Smooth muscle cell (in vitro differentiated cells): ENCODE measurements at regions not wholly inside any gene's neighbourhood (a gene's known extent, or its start where the extent isn't known, plus 50 kb on each side); places are given as distances from the start of the nearest gene placed in this dataset.

Experiments used
- DNase-seq: peaks from one replicate; lab custom pipeline; 2025; ENCODE audit not compliant: unreplicated experiment; lab: John Stamatoyannopoulos, UW
- H2AFZ ChIP-seq: fragments of 200-600 bp; sonication (generic); 2 replicates; pipeline ENCODE4 v1.6.0; 2016; ENCODE audit warnings: antibody characterized with exemption, low read depth, mild to moderate bottlenecking
- H3F3A ChIP-seq: fragments of 200-600 bp; sonication (generic); 2 replicates; pipeline ENCODE4 v1.6.0; 2017; ENCODE audit warnings: antibody characterized with exemption, low read depth
- H3K27ac ChIP-seq: fragments of 200-600 bp; sonication (generic); 2 replicates; pipeline ENCODE4 v1.5.1; 2016; ENCODE audit warnings: low read depth, mild to moderate bottlenecking
- H3K27me3 ChIP-seq: fragments of 200-600 bp; sonication (generic); 2 replicates; pipeline ENCODE4 v1.6.1; 2016; ENCODE audit warnings: low read depth, mild to moderate bottlenecking
- H3K36me3 ChIP-seq: fragments of 200-600 bp; sonication (generic); 2 replicates; pipeline ENCODE4 v1.5.1; 2016; ENCODE audit warnings: low read depth
- H3K4me1 ChIP-seq: fragments of 200-600 bp; sonication (generic); 2 replicates; pipeline ENCODE4 v1.5.1; 2016; ENCODE audit warnings: low read depth
- H3K4me2 ChIP-seq: fragments of 200-600 bp; sonication (generic); 2 replicates; pipeline ENCODE4 v1.6.0; 2016; ENCODE audit warnings: mild to moderate bottlenecking
- H3K4me3 ChIP-seq: fragments of 200-600 bp; sonication (generic); 2 replicates; pipeline ENCODE4 v1.5.1; 2016; ENCODE audit warnings: mild to moderate bottlenecking
- H3K79me2 ChIP-seq: fragments of 200-600 bp; sonication (generic); 2 replicates; pipeline ENCODE4 v1.6.0; 2016; ENCODE audit warnings: low read depth, mild to moderate bottlenecking
- H3K9ac ChIP-seq: fragments of 200-600 bp; sonication (generic); 2 replicates; pipeline ENCODE4 v1.6.0; 2016; ENCODE audit warnings: low read depth
- H3K9me3 ChIP-seq: fragments of 200-600 bp; sonication (generic); replicated peaks from 2 replicates; pipeline ENCODE4 v1.5.1; 2016; ENCODE audit warnings: low read depth
- H4K20me1 ChIP-seq: fragments of 200-600 bp; sonication (generic); 2 replicates; pipeline ENCODE4 v1.6.0; 2016; ENCODE audit warnings: low read depth
- CTCF ChIP-seq: fragments of 200-600 bp; sonication (generic); IDR thresholded peaks from 2 replicates; pipeline ENCODE4 v1.5.1; 2017; ENCODE audit warnings: borderline replicate concordance, mild to moderate bottlenecking, antibody characterized with exemption; ENCODE audit not compliant: insufficient read depth, poor library complexity, severe bottlenecking
- WGBS: methylation state at CpG from one replicate; pipeline ENCODE4 v1.1.7; 2016; ENCODE audit warnings: low lambda C conversion rate; 5-methylcytosine and 5-hydroxymethylcytosine counted together

GRCh38 chr17:34817252-34818035, 143.8 kb downstream of the CCT6B start:
- Histone ChIP-seq H3F3A (no peaks in the 10 kb centered on the region), H3K27me3 (peaks cover 9% of the 10 kb centered on the region), H2AFZ (no peak overlapping the region), H3K4me2 (no peak overlapping the region), H3K36me3 (no peaks in the 10 kb centered on the region), H3K4me3 (no peak overlapping the region), H3K79me2 (no peaks in the 10 kb centered on the region), H4K20me1 (no peaks in the 10 kb centered on the region), H3K9ac (no peak overlapping the region), H3K9me3 (no peaks in the 10 kb centered on the region), H3K4me1 (peaks cover 11% of the 10 kb centered on the region), H3K27ac (no peak overlapping the region)
- no peak for TF ChIP-seq CTCF
- DNase-seq, result no peak
- WGBS, result 96% methylated on average over 8 of the region's 8 CpGs

GRCh38 chr17:34816848-34817247, 144.4 kb downstream of the CCT6B start:
- H3K36me3 ChIP-seq, result no peaks in the 10 kb centered on the region
- H3K4me3 ChIP-seq, result no peak overlapping the region
- H3K4me1 ChIP-seq, result peaks cover 11% of the 10 kb centered on the region
- H3K27me3 ChIP-seq, result peaks cover 9% of the 10 kb centered on the region
- no peak overlapping the region for H2AFZ ChIP-seq
- no peaks in the 10 kb centered on the region for H3K79me2 ChIP-seq
- H3K27ac ChIP-seq, result no peak overlapping the region
- no peaks in the 10 kb centered on the region for H3K9me3 ChIP-seq
- no peak overlapping the region for H3K4me2 ChIP-seq
- no peak overlapping the region for H3K9ac ChIP-seq
- no peak for TF ChIP-seq CTCF
- H3F3A ChIP-seq, result no peaks in the 10 kb centered on the region
- WGBS, result 40% methylated on average over 5 of the region's 5 CpGs
- no peaks in the 10 kb centered on the region for H4K20me1 ChIP-seq
- DNase-seq, result no peak

GRCh38 chr17:34813290-34813689, 148.0 kb downstream of the CCT6B start:
- H3F3A ChIP-seq, result no peaks in the 10 kb centered on the region
- no peaks in the 10 kb centered on the region for H3K79me2 ChIP-seq
- H3K4me3 ChIP-seq, result no peak overlapping the region
- no peaks in the 10 kb centered on the region for H4K20me1 ChIP-seq
- no peak overlapping the region for H3K9ac ChIP-seq
- no peaks in the 10 kb centered on the region for H3K9me3 ChIP-seq
- no peak overlapping the region for H3K27ac ChIP-seq
- DNase-seq, result no peak
- 85% methylated on average over 5 of the region's 5 CpGs for WGBS
- no peak for TF ChIP-seq CTCF
- no peak overlapping the region for H2AFZ ChIP-seq
- H3K27me3 ChIP-seq, result no peaks in the 10 kb centered on the region
- no peaks in the 10 kb centered on the region for H3K36me3 ChIP-seq
- H3K4me2 ChIP-seq, result no peak overlapping the region
- peaks cover 7% of the 10 kb centered on the region for H3K4me1 ChIP-seq

GRCh38 chr17:34811561-34811960, 149.7 kb downstream of the CCT6B start:
- Histone ChIP-seq H3K36me3 (no peaks in the 10 kb centered on the region), H3F3A (no peaks in the 10 kb centered on the region), H2AFZ (no peak overlapping the region), H3K4me1 (peaks cover 2% of the 10 kb centered on the region), H3K4me2 (no peak overlapping the region), H3K27me3 (peaks cover 15% of the 10 kb centered on the region), H4K20me1 (no peaks in the 10 kb centered on the region), H3K9ac (no peak overlapping the region), H3K9me3 (no peaks in the 10 kb centered on the region), H3K27ac (no peak overlapping the region), H3K79me2 (no peaks in the 10 kb centered on the region), H3K4me3 (no peak overlapping the region)
- whole genome bisulfite sequencing, result 79% methylated on average over 5 of the region's 5 CpGs
- DNase-seq, result no peak
- no peak for TF ChIP-seq CTCF
